MM.1S (cell line): ENCODE measurements at regions not wholly inside any gene's neighbourhood (a gene's known extent, or its start where the extent isn't known, plus 50 kb on each side); places are given as distances from the start of the nearest gene placed in this dataset.

Source experiments
- EZH2 ChIP-seq: fragments of 300-600 bp; sonication (generic); optimal IDR thresholded peaks from 2 replicates; pipeline ENCODE3; 2017; ENCODE audit warnings: low read depth, mild to moderate bottlenecking, antibody characterized with exemption, low read length, mixed read lengths
- EZH2phosphoT487 ChIP-seq: fragments of 300-600 bp; sonication (generic); IDR thresholded peaks from 2 replicates; pipeline ENCODE4 v1.6.1; 2018; ENCODE audit warnings: antibody characterized with exemption, low read length
- TF ChIP-seq, protein P1 (sequence below): fragments of 300-600 bp; sonication (generic); IDR thresholded peaks from 2 replicates; pipeline ENCODE4 v1.5.1; 2016; ENCODE audit warnings: antibody characterized with exemption, low read length, mixed read lengths

DNA sequence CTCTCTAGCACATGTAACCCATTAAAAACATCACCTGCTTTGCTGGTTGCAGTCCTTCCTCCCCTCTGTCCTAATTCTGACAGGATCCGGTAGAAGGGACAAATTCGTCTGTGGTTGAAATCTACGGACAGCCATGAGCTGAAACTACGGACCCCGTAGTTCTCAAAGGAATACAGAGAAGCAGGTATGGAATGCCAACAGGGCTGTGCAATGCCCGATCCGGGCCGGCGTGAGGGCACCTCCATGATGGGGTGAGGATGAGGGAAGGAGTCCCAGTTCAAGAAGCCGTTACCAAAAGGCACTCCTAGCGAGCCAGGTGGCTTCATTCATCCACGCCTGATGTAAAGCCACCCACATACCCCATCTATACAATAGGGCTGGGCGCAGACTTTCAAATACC lies 160.0 kb upstream of the NSMCE3 start:
- TF ChIP-seq, protein P1, sequence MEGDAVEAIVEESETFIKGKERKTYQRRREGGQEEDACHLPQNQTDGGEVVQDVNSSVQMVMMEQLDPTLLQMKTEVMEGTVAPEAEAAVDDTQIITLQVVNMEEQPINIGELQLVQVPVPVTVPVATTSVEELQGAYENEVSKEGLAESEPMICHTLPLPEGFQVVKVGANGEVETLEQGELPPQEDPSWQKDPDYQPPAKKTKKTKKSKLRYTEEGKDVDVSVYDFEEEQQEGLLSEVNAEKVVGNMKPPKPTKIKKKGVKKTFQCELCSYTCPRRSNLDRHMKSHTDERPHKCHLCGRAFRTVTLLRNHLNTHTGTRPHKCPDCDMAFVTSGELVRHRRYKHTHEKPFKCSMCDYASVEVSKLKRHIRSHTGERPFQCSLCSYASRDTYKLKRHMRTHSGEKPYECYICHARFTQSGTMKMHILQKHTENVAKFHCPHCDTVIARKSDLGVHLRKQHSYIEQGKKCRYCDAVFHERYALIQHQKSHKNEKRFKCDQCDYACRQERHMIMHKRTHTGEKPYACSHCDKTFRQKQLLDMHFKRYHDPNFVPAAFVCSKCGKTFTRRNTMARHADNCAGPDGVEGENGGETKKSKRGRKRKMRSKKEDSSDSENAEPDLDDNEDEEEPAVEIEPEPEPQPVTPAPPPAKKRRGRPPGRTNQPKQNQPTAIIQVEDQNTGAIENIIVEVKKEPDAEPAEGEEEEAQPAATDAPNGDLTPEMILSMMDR = no peak
- TF ChIP-seq EZH2phosphoT487 (no peak), EZH2 (no peak)
